ENCODE measurements at regions not wholly inside any gene's neighbourhood (a gene's known extent, or its start where the extent isn't known, plus 50 kb on each side); places are given as distances from the start of the nearest gene placed in this dataset.

- no peak for DNase-seq
These were observed 219.0 kb downstream of the CCNG2 start for GRCh38 chr4:77375866-77376607.

- no peak for DNase-seq
These were observed 219.9 kb downstream of the CCNG2 start for GRCh38 chr4:77376788-77377460.

DNA sequence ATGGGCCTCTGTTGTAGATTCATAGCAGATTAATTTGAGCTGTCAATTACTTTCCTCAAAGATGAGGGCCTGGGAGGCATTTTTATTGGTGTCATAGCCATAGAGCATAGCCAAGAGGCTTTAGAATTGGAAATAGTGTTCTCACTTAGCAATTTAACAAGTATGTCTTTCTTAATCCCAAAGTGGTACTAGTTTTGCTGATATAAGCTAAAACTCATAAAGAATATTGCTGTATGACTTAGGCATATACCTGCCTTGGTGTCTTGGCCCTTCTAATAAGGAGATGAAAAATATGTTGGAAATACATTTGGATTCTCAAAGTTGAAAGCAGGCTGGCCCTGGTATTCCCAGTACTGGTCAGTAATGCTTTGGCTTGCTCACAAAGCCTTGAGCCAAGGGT is 221.5 kb upstream of the CXCL13 start:
- no peak for DNase-seq

DNA sequence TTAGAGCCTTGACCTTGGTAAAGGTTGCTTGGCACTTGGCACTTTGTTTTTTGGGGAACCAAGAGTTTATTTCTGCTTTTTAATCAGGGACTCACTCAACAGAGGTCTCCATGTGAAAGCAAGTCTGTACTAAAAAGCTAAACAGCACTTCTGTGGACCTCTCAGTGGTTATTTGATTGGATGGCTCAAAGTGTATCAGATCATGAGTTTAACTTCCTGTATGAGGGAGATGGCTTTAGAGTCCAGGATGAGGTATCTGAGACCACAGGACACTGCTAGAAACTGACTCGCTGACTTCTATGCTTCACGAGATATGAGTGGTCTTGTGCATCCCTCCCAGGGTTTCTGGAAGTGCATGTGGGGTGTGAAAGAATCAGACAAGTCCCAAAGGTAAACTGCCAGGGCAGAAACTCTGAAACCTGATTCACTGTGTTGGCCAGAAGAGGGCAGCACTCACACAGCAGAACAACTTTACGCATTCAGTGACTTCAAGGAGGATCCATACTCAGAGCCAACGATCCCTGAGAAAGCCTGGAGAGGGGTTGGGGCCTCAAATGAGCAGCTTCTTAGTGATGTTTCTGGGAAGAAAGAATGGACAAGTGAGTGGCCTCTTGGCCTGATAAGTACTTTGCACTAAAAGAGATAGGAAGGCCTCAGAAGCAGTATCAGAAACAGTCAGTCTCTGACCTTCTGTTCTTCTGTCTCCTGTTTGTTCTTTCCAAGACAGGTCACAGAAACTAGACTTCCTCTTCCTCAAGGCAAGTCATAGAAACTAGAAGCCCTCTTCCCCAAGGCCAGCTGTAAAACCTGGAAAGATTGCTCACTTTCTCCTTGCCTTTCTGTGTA is 220.3 kb upstream of the CXCL13 start:
- no peak for DNase-seq

DNA sequence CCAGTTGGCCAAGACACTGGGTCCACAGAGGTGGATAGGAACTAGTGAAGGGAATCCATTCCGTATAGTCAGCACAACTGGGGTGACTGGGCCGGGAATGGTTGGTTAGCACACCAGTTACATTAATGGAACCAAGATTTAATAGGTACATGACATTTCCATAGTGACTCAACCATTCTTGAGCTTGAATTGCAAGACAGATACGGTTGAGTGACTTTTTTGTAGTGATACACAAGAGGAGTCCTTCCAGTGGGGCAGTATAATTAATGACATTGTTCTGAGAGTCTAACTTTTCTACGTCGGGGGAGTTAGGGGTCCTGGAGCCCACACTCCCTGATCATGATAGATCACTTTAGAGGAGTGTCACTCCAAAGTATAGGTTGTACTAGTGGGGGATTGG is 211.6 kb upstream of the CXCL13 start:
- DNase-seq: no peak

DNA sequence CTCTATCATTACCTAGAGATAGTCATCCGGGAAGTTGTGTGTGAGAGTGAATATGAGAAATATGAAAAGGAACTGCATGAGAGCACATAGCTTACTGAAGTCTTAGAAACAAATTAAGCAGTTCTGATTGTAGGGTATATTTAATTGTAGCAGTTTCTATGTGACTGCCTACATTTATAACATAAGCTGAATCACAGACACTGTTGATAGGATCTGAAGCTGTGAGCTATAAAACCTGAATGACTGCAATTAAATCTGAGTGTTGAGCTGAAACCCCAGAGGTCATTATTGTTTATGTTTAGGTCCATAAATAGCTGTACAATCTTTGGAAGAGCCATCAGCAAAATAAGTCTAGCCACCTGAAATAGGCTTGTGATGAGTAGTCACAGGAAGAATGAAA is 210.1 kb upstream of the CXCL13 start:
- DNase-seq: no peak

DNA sequence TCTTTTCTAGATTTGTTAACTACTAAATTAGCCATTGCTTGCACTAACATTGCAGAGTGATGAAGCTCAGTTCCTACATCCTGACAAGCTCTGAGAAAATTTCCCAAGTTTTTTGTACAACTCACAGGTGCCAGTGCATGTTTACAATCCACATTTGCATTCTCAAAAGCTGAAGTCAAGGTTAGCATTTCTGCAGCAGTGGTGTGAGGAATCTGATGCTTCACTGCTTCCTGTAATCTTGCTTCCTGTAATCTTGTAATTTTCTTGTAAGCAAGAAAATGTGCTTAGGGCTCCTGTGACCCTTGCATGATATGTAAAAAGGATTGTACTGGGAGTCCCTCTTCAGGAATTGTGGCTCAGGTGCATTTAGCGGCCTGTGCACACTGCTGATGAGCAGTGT is 207.4 kb upstream of the CXCL13 start:
- DNase-seq: no peak

- no peak for DNase-seq
These were observed 205.8 kb upstream of the CXCL13 start for GRCh38 chr4:77399831-77400230.

GRCh38 chr4:77413766-77414165 is 191.9 kb upstream of the CXCL13 start:
- DNase-seq: no peak

GRCh38 chr4:77415689-77416088 is 189.9 kb upstream of the CXCL13 start:
- DNase-seq: no peak

GRCh38 chr4:77418333-77418732 is 187.3 kb upstream of the CXCL13 start:
- DNase-seq: no peak

- DNase-seq: no peak
These were observed 174.8 kb upstream of the CXCL13 start for GRCh38 chr4:77430847-77431246.

DNA sequence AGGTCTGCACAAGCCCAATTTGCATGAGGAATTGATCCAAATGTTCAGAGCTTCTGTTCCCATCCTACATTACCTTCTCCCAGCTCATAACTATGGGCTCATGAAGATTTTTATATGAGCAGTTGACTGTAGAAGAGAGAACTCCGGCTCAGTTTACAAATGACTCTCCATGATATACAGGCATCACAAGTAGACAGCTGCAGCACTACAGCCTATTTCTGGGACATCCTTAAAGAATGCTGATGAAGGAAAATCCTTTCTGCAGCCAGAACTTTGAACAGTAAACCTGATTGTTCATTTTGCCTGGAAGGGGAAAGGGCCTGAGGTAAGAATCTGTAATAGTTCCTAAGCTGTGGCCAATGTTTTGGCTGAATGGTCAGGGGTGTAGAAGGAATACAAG is 174.1 kb upstream of the CXCL13 start:
- no peak for DNase-seq

DNA sequence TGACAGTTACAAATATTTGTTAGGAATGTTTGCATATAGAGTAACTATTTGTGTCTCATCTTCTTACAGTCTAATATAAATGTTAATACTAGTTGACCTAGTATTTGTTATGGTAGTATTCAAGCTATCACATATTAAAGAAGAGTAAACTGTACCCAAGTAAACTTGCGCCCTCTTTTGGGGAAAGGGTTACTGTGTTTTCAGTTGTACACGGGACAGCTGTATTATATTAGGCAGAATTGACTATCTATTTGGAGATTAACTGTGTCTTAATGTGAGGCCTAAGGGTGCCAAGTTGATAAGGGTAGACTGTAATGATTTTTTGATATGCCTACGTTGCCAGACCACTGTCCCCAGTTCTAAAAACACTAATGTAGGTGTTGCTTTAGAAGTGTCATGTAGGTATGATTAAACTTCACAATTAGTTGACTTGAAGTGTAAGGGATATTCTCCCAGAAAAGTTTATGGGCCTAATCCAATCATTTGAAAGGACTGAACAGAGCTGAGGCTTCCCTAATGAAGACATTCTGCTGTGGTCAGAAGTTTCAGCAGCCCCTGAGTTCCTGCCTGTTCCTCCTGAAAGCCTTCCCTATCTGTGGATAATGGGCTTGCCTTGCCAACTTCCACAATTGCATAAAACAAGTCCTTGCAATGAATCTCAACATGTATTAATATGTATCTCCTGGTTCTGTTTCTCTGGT is 172.8 kb upstream of the CXCL13 start:
- DNase-seq: no peak

GRCh38 chr4:77433418-77433733 is 172.2 kb upstream of the CXCL13 start:
- DNase-seq: peak; percentile 12

DNA sequence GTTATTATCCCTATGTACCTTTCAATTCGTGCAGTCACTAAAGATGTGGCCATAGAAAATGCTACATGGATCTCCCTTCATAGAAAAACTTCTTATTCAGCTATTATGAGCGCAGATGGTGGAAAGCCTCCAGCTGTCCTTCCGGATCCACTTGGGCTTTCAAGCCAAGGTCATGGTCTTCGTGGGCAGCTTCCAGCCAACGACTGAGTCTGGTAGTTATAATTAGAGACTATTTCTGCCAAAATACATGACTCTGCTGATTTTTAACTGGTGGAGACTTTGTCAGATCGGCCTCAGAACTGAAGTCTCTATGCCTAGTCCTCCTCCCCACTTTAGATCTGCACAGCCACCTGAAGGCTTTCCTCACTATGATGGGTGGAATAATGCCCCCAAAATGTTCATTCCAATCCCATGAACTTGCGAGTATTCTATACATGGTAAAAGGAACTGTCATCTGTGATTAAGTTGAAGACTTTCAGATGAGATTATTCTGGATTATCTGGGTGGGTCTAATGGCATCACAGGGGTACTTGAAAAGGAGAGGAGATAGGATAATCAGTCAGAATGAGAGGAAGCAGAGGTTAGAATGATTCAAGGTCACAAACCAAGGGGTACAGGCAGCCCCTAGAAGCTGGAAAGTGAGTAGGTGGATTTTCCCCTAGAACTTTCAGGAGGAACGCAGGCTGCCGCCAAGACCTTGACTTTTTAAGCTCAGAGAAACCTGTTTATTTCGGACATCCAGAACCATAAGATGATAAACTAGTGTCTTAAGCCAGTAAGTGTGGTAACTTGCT is 171.1 kb upstream of the CXCL13 start:
- no peak for DNase-seq

DNA sequence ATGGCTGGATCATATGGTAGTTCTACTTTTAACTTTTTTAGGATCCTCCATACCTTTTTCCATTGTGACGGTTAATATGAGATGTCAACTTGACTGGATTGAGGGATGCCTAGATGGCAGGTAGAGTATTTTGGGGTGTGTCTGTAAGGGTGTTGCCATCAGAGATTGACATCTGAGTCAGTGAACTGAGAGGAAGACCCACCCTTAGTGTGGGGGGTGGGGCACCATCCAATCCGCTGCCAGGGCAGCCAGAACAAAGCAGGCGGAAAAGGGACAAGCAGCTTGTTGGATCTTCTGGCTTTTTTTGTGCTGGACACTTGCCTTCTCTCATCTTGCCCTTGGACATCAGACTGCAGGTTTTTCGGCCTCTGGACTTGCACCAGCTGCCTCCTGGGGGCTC is 168.5 kb upstream of the CXCL13 start:
- no peak for DNase-seq

DNA sequence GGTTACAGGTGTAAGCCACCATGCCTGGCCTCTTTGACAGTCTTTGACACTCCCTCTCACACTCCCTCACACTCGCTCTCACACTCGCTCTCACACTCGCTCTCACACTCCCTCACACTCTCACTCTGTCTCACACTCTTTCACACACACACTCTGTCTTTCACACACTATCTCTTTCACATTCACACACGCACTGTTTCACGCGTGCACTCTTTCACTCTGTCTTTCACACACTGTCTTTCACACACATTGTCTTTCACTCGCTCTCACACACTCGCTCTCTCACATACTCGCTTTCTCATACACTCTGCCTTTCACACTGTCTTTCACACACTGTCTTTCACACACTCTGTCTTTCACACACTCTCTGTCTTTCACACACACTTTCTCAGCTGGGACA is 167.1 kb upstream of the CXCL13 start:
- DNase-seq: no peak

DNA sequence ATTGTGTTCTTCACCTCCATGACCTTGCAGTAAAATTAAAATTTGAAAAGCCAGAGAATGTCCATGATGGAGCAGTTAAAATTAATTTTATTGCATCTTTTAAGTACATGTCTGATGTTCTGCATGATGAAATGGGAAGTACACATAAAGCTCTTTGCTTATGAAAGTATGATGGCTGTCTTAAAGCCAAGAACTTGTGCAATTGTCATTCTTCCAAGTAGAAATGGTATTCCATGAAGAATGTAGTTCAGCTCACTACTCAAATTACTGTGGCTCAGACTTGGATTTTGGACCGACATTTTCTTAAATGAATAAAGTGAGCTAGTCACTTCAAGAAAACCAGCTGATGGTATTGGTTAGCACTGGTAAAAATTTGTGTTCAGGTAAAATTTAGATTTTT is 161.7 kb upstream of the CXCL13 start:
- DNase-seq: no peak

GRCh38 chr4:77445823-77446222 is 159.8 kb upstream of the CXCL13 start:
- DNase-seq: no peak

- DNase-seq: no peak
These were observed 159.0 kb upstream of the CXCL13 start for GRCh38 chr4:77446601-77447000.

DNA sequence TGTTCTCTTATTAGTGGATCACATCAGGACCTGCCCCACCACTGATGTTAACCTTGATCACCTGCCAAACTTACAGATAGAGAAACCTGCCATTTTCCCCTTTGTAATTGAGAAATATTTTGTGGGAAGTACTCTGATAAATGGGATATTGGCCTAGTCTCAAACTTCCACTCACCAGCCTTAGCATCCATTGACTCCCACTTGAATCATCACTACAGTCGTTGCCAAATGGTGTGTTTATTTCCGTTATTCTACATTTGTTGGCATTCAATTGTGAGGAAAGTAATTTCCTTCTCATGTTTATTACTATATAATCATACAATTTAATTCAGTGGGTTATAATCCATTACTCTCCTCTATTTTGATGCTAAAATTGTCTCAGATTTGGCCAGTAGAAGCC is 156.4 kb upstream of the CXCL13 start:
- DNase-seq: no peak

- no peak for DNase-seq
These were observed 155.6 kb upstream of the CXCL13 start for GRCh38 chr4:77450006-77450405.

Measured in GF-D8 (cell line).